GM19452 (cell line): ENCODE measurements at regions not wholly inside any gene's neighbourhood (a gene's known extent, or its start where the extent isn't known, plus 50 kb on each side); places are given as distances from the start of the nearest gene placed in this dataset.

Experiments used
- ATAC-seq: cut with Tn5 transposase; IDR thresholded peaks from one replicate; pipeline ENCODE4 v1.9.1; 2021; ENCODE audit not compliant: unreplicated experiment

- no peak for ATAC-seq
Measured at GRCh38 chr18:75926811-75927210, 499.3 kb upstream of the SMIM21 start.

GRCh38 chr18:75923169-75923568 lies 495.7 kb upstream of the SMIM21 start:
- no peak for ATAC-seq

- no peak for ATAC-seq
Measured at GRCh38 chr18:75916624-75916982, 489.1 kb upstream of the SMIM21 start.

- no peak for ATAC-seq
Measured at GRCh38 chr18:75915941-75916623, 488.6 kb upstream of the SMIM21 start.

GRCh38 chr18:75912829-75913228 lies 485.3 kb upstream of the SMIM21 start:
- ATAC-seq: no peak

- no peak for ATAC-seq
Measured at GRCh38 chr18:75904416-75904815, 476.9 kb upstream of the SMIM21 start.

GRCh38 chr18:75898651-75899050 lies 471.1 kb upstream of the SMIM21 start:
- no peak for ATAC-seq

- no peak for ATAC-seq
Measured at GRCh38 chr18:75897386-75897785, 469.9 kb upstream of the SMIM21 start.

- ATAC-seq: no peak
Measured at GRCh38 chr18:75896865-75897264, 469.4 kb upstream of the SMIM21 start.

- ATAC-seq: no peak
Measured at GRCh38 chr18:75895135-75895534, 467.6 kb upstream of the SMIM21 start.

GRCh38 chr18:75884728-75885127 lies 457.2 kb upstream of the SMIM21 start:
- ATAC-seq: no peak

- ATAC-seq: no peak
Measured at GRCh38 chr18:75880925-75881504, 453.5 kb upstream of the SMIM21 start.

GRCh38 chr18:75880266-75880665 lies 452.8 kb upstream of the SMIM21 start:
- no peak for ATAC-seq

- no peak for ATAC-seq
Measured at GRCh38 chr18:75879196-75879595, 451.7 kb upstream of the SMIM21 start.

- no peak for ATAC-seq
Measured at GRCh38 chr18:75875559-75875958, 448.1 kb upstream of the SMIM21 start.

GRCh38 chr18:75874401-75875089 lies 447.0 kb upstream of the SMIM21 start:
- no peak for ATAC-seq

GRCh38 chr18:75871596-75871995 lies 444.1 kb upstream of the SMIM21 start:
- ATAC-seq: no peak

- no peak for ATAC-seq
Measured at GRCh38 chr18:75869162-75869561, 441.7 kb upstream of the SMIM21 start.

- no peak for ATAC-seq
Measured at GRCh38 chr18:75868031-75868430, 440.5 kb upstream of the SMIM21 start.

GRCh38 chr18:75865639-75866038 lies 438.1 kb upstream of the SMIM21 start:
- no peak for ATAC-seq

- no peak for ATAC-seq
Measured at GRCh38 chr18:75864816-75865215, 437.3 kb upstream of the SMIM21 start.

- ATAC-seq: no peak
Measured at GRCh38 chr18:75863696-75864095, 436.2 kb upstream of the SMIM21 start.
